OCI-LY7 (cell line): ENCODE measurements at regions not wholly inside any gene's neighbourhood (a gene's known extent, or its start where the extent isn't known, plus 50 kb on each side); places are given as distances from the start of the nearest gene placed in this dataset.

Experiments
- BruUV-seq: library from RNA; stranded (reverse); fragments of 400-500 nt; replicated peaks from 2 replicates; lab custom pipeline; 2021; lab: Mats Ljungman, UMichigan
- CTCF ChIA-PET: fragments of 300-600 bp; sonication (Branson Sonifier 250); formaldehyde crosslinking; loops from one replicate; lab custom pipeline; 2022; ENCODE audit warnings: antibody characterized with exemption; ENCODE audit not compliant: unreplicated experiment; lab: Charles Lee
- POLR2A ChIA-PET: fragments of 300-600 bp; sonication (Branson Sonifier 250); formaldehyde crosslinking; loops from one replicate; lab custom pipeline; 2022; ENCODE audit warnings: antibody characterized with exemption; lab: Charles Lee
- DNase-seq: peaks from one replicate; pipeline ENCODE4 v3.0.0-alpha.2; 2015; ENCODE audit warnings: low spot score
- H2AFZ ChIP-seq: fragments of 200-600 bp; sonication (generic), shearing (Covaris generic); 2 replicates; pipeline ENCODE4 v1.6.1; 2014; ENCODE audit warnings: mild to moderate bottlenecking, antibody characterized with exemption, low read length, moderate library complexity
- H3K27ac ChIP-seq: fragments of 200-600 bp; sonication (generic); 2 replicates; pipeline ENCODE4 v1.5.1; 2014; ENCODE audit warnings: mixed run types, low read depth, mild to moderate bottlenecking, moderate library complexity, low read length, inconsistent platforms; ENCODE audit not compliant: poor library complexity, severe bottlenecking
- H3K36me3 ChIP-seq: fragments of 200-600 bp; sonication (generic); 2 replicates; pipeline ENCODE4 v1.6.1; 2014; ENCODE audit warnings: mild to moderate bottlenecking, antibody characterized with exemption, low read length, moderate library complexity, mixed read lengths; ENCODE audit not compliant: insufficient read depth
- H3K4me1 ChIP-seq: fragments of 200-600 bp; sonication (generic); 2 replicates; pipeline ENCODE4 v1.5.1; 2014; ENCODE audit warnings: mild to moderate bottlenecking, low read length; ENCODE audit not compliant: insufficient read depth, poor library complexity, severe bottlenecking
- H3K4me2 ChIP-seq: fragments of 200-600 bp; sonication (generic); 2 replicates; pipeline ENCODE4 v1.6.1; 2014; ENCODE audit warnings: mild to moderate bottlenecking, low read length
- H3K4me3 ChIP-seq: fragments of 200-600 bp; sonication (generic); 2 replicates; pipeline ENCODE4 v1.5.1; 2014; ENCODE audit warnings: mild to moderate bottlenecking, low read depth, low read length; ENCODE audit not compliant: poor library complexity, severe bottlenecking
- H3K79me2 ChIP-seq: fragments of 200-600 bp; sonication (generic); 2 replicates; pipeline ENCODE4 v1.6.1; 2016; ENCODE audit warnings: low read depth, mild to moderate bottlenecking, low read length, moderate library complexity, mixed read lengths; ENCODE audit not compliant: insufficient read depth
- H3K9me2 ChIP-seq: fragments of 200-600 bp; sonication (generic); 2 replicates; pipeline ENCODE4 v1.6.1; 2016; ENCODE audit warnings: mild to moderate bottlenecking, low read length, mixed read lengths; ENCODE audit not compliant: insufficient read depth
- H3K9me3 ChIP-seq: fragments of 200-600 bp; sonication (generic); 2 replicates; pipeline ENCODE4 v1.6.1; 2014; ENCODE audit warnings: mild to moderate bottlenecking, mixed run types, low read length, mixed read lengths
- H4K20me1 ChIP-seq: fragments of 200-600 bp; sonication (generic); 2 replicates; pipeline ENCODE4 v1.6.1; 2014; ENCODE audit warnings: mild to moderate bottlenecking, antibody characterized with exemption, low read length, moderate library complexity, mixed read lengths; ENCODE audit not compliant: insufficient read depth
- CTCF ChIP-seq: fragments of 200-600 bp; sonication (generic); conservative IDR thresholded peaks from 2 replicates; pipeline ENCODE4 v1.5.1; 2014; ENCODE audit warnings: mild to moderate bottlenecking, antibody characterized with exemption, low read length, moderate library complexity, mixed read lengths
- EZH2phosphoT487 ChIP-seq: fragments of 200-600 bp; sonication (generic); IDR thresholded peaks from 2 replicates; pipeline ENCODE4 v1.6.1; 2018; ENCODE audit warnings: low read depth, borderline replicate concordance, mild to moderate bottlenecking, mixed run types, antibody characterized with exemption, low read length, moderate library complexity, mixed read lengths
- intact Hi-C: fragments of 100-400 bp; cut with micrococcal nuclease; formaldehyde crosslinking; loops from one replicate; pipeline ENCODE4 v1.10.0; 2022; ENCODE audit not compliant: unreplicated experiment

- Histone ChIP-seq H3K4me3 (no peak overlapping the region), H3K79me2 (no peaks in the 10 kb centered on the region), H3K27ac (no peak overlapping the region), H2AFZ (no peak overlapping the region), H3K4me1 (no peaks in the 10 kb centered on the region), H4K20me1 (no peaks in the 10 kb centered on the region), H3K9me3 (no peaks in the 10 kb centered on the region), H3K9me2 (no peaks in the 10 kb centered on the region), H3K36me3 (no peaks in the 10 kb centered on the region), H3K4me2 (no peak overlapping the region)
- CTCF ChIA-PET, result no interaction called here
- DNase-seq, result no peak
- intact Hi-C loops, result no loop called here
- POLR2A ChIA-PET, result no interaction called here
- BruUV-seq, result no TSS peak
- TF ChIP-seq CTCF, result no peak
- no peak for TF ChIP-seq EZH2phosphoT487
Observed at GRCh38 chr7:121638286-121638685, 234.7 kb upstream of the PTPRZ1 start.

GRCh38 chr7:121634356-121634755 is 238.2 kb upstream of the FAM3C start:
- H3K9me3 ChIP-seq, result no peaks in the 10 kb centered on the region
- H3K4me1 ChIP-seq, result no peaks in the 10 kb centered on the region
- no peak overlapping the region for H3K4me3 ChIP-seq
- no peak overlapping the region for H2AFZ ChIP-seq
- no peaks in the 10 kb centered on the region for H4K20me1 ChIP-seq
- POLR2A ChIA-PET, result interaction anchor here (0.5 kb wide), 1 partner anchor 410 kb away, joined by 4 read pairs; no protein-coding TSS in a partner anchor
- CTCF ChIA-PET, result no interaction called here
- TF ChIP-seq CTCF, result no peak
- TF ChIP-seq EZH2phosphoT487, result no peak
- H3K27ac ChIP-seq, result no peak overlapping the region
- BruUV-seq, result no TSS peak
- H3K9me2 ChIP-seq, result no peaks in the 10 kb centered on the region
- no peak for DNase-seq
- no peaks in the 10 kb centered on the region for H3K36me3 ChIP-seq
- H3K79me2 ChIP-seq, result no peaks in the 10 kb centered on the region
- intact Hi-C loops, result no loop called here
- H3K4me2 ChIP-seq, result no peak overlapping the region

GRCh38 chr7:121633186-121633585 is 237.1 kb upstream of the FAM3C start:
- DNase-seq, result no peak
- Histone ChIP-seq H3K4me3 (no peak overlapping the region), H3K79me2 (no peaks in the 10 kb centered on the region), H3K4me2 (no peak overlapping the region), H3K9me3 (no peaks in the 10 kb centered on the region), H2AFZ (no peak overlapping the region), H3K27ac (no peak overlapping the region), H3K4me1 (no peaks in the 10 kb centered on the region), H3K9me2 (no peaks in the 10 kb centered on the region), H4K20me1 (no peaks in the 10 kb centered on the region), H3K36me3 (no peaks in the 10 kb centered on the region)
- intact Hi-C loops, result no loop called here
- POLR2A ChIA-PET, result no interaction called here
- no TSS peak for BruUV-seq
- CTCF ChIA-PET, result no interaction called here
- no peak for TF ChIP-seq EZH2phosphoT487
- TF ChIP-seq CTCF, result no peak
